ENCODE measurements at regions not wholly inside any gene's neighbourhood (a gene's known extent, or its start where the extent isn't known, plus 50 kb on each side); places are given as distances from the start of the nearest gene placed in this dataset.
A peak's percentile ranks its signal among the peaks of the same experiment; 100 is the strongest.

DNA sequence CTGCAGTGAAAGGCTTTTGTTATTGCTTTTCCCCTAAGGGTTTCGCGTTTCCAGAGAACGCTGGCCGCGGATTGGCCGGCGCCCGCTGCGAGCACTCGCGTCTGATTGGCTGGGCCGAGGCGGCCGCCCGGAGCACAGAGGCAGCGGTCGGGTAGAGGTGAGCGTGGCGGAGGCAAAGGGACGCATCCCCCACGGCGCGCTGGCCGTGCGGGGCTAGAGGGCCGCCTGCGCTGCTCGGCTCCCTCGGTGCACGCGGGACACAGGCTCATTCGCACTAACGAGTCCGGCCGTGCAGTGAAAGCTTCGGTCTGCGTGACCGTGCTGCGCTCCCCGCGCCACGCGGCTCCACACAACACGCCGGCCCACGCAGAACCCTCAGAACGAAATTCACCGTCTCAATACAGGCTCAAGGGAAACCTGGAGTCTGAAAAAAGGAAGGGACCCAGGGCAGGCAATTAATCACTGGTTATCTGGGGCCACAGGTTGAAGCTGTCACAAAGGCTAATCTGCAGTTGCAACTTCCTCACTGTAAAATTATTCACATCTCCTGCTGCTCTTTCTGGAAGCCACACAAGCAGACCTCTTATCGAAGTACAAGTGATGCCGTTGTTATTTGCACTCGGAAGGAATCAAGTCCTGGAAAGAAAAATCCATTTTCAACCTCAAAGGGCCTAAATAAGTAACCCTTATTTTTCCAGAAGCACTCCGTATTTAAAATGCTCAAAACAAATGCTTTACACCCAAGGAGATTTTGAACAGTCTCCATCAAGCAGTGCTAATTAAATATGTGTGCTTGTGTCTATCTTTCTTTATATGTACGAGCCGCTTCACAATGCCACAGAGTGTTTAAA lies 94.6 kb downstream of the ZNF608 start (continued):
- TF ChIP-seq, protein P1, sequence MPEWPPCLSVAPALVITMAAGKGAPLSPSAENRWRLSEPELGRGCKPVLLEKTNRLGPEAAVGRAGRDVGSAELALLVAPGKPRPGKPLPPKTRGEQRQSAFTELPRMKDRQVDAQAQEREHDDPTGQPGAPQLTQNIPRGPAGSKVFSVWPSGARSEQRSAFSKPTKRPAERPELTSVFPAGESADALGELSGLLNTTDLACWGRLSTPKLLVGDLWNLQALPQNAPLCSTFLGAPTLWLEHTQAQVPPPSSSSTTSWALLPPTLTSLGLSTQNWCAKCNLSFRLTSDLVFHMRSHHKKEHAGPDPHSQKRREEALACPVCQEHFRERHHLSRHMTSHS (tag by site-specific recombination; IDR thresholded peaks at IDR 0.05): peak; percentile 89; the same call in 1 of the 2 replicates
- no peak for TF ChIP-seq ZNF157 (tag by site-specific recombination; IDR thresholded peaks at IDR 0.05)
- TF ChIP-seq ZNF146 (tag by site-specific recombination; IDR thresholded peaks at IDR 0.05): peak; percentile 34
- peak; percentile 23; the same call in 1 of the 2 replicates for TF ChIP-seq ZNF660 (tag by site-specific recombination; IDR thresholded peaks at IDR 0.05)
- TF ChIP-seq, protein P2, sequence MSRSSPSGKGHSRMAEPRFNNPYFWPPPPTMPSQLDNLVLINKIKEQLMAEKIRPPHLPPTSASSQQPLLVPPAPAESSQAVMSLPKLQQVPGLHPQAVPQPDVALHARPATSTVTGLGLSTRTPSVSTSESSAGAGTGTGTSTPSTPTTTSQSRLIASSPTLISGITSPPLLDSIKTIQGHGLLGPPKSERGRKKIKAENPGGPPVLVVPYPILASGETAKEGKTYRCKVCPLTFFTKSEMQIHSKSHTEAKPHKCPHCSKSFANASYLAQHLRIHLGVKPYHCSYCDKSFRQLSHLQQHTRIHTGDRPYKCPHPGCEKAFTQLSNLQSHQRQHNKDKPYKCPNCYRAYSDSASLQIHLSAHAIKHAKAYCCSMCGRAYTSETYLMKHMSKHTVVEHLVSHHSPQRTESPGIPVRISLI (tag by site-specific recombination; IDR thresholded peaks at IDR 0.05): peak; percentile 73; the same call in 1 of the 2 replicates
- TF ChIP-seq, protein P3, sequence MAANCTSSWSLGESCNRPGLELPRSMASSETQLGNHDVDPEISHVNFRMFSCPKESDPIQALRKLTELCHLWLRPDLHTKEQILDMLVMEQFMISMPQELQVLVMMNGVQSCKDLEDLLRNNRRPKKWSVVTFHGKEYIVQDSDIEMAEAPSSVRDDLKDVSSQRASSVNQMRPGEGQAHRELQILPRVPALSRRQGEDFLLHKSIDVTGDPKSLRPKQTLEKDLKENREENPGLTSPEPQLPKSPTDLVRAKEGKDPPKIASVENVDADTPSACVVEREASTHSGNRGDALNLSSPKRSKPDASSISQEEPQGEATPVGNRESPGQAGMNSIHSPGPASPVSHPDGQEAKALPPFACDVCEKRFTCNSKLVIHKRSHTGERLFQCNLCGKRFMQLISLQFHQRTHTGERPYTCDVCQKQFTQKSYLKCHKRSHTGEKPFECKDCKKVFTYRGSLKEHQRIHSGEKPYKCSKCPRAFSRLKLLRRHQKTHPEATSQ (tag by site-specific recombination; IDR thresholded peaks at IDR 0.05): peak; percentile 91
- no peak for TF ChIP-seq PRDM1 (tag by site-specific recombination; IDR thresholded peaks at IDR 0.05)

DNA sequence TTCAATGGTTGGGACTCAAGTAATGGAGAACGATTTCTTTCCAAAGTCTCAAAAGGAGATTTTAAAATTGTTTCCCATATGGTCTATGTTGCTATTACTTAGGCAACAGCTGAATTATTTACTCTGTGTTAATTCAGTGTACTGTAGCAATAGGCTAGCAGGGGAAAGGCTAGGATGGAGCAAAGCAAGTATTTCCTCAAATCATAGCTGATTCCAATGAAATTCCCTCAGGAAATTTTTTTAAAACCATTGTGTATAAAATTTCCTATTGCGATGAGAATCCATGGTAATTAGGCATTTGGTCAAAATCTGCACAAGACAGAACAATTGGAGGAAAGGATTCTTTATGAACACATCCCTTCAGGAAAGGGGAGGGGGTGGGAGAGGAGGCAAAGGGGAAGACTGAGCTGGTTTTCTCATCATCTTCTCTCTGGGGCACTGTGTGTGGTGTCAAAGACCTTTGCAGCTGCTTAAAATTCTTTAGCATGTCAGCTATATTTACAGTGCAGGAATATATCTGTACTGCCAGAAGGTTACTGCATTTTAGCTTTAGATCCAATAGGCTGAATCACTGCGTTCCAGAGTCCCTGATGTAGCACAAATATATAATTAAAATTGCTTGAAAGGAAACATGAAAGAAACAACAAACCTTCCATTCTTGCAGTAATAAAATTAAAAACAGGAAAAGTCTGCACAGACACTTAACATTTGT lies 95.3 kb downstream of the ZNF608 start:
- POLR2A ChIA-PET: interaction anchor here (0.5 to 1.2 kb wide), 7 partner anchors 10 to 88 kb away, joined by 3 to 8 read pairs (median 3); no protein-coding TSS in a partner anchor
- H3K27ac ChIP-seq (ENCODE audit: extremely low read depth, low read depth, low read length): peak overlapping the region; percentile 98
- no peaks in the 10 kb centered on the region for H3K9me3 ChIP-seq (ENCODE audit: control insufficient read depth, insufficient read depth, low read depth, low read length)
- H3K4me3 ChIP-seq (ENCODE audit: low read depth, low read length): peak overlapping the region; percentile 3
- H3K36me3 ChIP-seq (ENCODE audit: control insufficient read depth in 2 of 2, insufficient read depth in 1 of 2, low read length in 2 of 2): peaks cover 0 to 22% of the 10 kb centered on the region in 2 experiments; a peak in 1 of 3 replicates
- H3K4me1 ChIP-seq (ENCODE audit: control insufficient read depth, insufficient read depth, low read length): peaks cover 35% of the 10 kb centered on the region
- CTCF ChIA-PET: interaction anchor here (0.6 to 0.7 kb wide), 3 partner anchors 240 to 772 kb away, joined by 3 read pairs; no protein-coding TSS in a partner anchor
- TF ChIP-seq, protein P4, sequence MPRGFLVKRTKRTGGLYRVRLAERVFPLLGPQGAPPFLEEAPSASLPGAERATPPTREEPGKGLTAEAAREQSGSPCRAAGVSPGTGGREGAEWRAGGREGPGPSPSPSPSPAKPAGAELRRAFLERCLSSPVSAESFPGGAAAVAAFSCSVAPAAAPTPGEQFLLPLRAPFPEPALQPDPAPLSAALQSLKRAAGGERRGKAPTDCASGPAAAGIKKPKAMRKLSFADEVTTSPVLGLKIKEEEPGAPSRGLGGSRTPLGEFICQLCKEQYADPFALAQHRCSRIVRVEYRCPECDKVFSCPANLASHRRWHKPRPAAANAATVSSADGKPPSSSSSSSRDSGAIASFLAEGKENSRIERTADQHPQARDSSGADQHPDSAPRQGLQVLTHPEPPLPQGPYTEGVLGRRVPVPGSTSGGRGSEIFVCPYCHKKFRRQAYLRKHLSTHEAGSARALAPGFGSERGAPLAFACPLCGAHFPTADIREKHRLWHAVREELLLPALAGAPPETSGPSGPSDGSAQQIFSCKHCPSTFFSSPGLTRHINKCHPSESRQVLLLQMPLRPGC (tag by site-specific recombination; IDR thresholded peaks at IDR 0.05): peak; percentile 60
- no peak for TF ChIP-seq KLF9 (tag by site-specific recombination; IDR thresholded peaks at IDR 0.05; ENCODE audit: low read depth)
- peak; percentile 86 for TF ChIP-seq PRDM1 (tag by site-specific recombination; IDR thresholded peaks at IDR 0.05)
- no peak for TF ChIP-seq ZNF169 (tag by site-specific recombination; IDR thresholded peaks at IDR 0.05)
- TF ChIP-seq ZNF292 (tag by site-specific recombination; IDR thresholded peaks at IDR 0.05; ENCODE audit: borderline replicate concordance, low read depth): no peak
- TF ChIP-seq, protein P5, sequence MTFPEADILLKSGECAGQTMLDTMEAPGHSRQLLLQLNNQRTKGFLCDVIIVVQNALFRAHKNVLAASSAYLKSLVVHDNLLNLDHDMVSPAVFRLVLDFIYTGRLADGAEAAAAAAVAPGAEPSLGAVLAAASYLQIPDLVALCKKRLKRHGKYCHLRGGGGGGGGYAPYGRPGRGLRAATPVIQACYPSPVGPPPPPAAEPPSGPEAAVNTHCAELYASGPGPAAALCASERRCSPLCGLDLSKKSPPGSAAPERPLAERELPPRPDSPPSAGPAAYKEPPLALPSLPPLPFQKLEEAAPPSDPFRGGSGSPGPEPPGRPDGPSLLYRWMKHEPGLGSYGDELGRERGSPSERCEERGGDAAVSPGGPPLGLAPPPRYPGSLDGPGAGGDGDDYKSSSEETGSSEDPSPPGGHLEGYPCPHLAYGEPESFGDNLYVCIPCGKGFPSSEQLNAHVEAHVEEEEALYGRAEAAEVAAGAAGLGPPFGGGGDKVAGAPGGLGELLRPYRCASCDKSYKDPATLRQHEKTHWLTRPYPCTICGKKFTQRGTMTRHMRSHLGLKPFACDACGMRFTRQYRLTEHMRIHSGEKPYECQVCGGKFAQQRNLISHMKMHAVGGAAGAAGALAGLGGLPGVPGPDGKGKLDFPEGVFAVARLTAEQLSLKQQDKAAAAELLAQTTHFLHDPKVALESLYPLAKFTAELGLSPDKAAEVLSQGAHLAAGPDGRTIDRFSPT (tag by site-specific recombination; IDR thresholded peaks at IDR 0.05): no peak
- peak; percentile 89 for TF ChIP-seq SP7 (tag by site-specific recombination; IDR thresholded peaks at IDR 0.05)
- TF ChIP-seq IKZF3 (tag by site-specific recombination; IDR thresholded peaks at IDR 0.05): peak; percentile 59
- TF ChIP-seq ZNF596 (tag by site-specific recombination; IDR thresholded peaks at IDR 0.05): no peak
- TF ChIP-seq, protein P6, sequence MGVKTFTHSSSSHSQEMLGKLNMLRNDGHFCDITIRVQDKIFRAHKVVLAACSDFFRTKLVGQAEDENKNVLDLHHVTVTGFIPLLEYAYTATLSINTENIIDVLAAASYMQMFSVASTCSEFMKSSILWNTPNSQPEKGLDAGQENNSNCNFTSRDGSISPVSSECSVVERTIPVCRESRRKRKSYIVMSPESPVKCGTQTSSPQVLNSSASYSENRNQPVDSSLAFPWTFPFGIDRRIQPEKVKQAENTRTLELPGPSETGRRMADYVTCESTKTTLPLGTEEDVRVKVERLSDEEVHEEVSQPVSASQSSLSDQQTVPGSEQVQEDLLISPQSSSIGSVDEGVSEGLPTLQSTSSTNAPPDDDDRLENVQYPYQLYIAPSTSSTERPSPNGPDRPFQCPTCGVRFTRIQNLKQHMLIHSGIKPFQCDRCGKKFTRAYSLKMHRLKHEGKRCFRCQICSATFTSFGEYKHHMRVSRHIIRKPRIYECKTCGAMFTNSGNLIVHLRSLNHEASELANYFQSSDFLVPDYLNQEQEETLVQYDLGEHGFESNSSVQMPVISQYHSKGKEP (tag by site-specific recombination; IDR thresholded peaks at IDR 0.05): peak; percentile 85
- TF ChIP-seq ZNF157 (tag by site-specific recombination; IDR thresholded peaks at IDR 0.05): no peak
- no peak for TF ChIP-seq ZNF777 (tag by site-specific recombination; IDR thresholded peaks at IDR 0.05; ENCODE audit: borderline replicate concordance)
- TF ChIP-seq, protein P7, sequence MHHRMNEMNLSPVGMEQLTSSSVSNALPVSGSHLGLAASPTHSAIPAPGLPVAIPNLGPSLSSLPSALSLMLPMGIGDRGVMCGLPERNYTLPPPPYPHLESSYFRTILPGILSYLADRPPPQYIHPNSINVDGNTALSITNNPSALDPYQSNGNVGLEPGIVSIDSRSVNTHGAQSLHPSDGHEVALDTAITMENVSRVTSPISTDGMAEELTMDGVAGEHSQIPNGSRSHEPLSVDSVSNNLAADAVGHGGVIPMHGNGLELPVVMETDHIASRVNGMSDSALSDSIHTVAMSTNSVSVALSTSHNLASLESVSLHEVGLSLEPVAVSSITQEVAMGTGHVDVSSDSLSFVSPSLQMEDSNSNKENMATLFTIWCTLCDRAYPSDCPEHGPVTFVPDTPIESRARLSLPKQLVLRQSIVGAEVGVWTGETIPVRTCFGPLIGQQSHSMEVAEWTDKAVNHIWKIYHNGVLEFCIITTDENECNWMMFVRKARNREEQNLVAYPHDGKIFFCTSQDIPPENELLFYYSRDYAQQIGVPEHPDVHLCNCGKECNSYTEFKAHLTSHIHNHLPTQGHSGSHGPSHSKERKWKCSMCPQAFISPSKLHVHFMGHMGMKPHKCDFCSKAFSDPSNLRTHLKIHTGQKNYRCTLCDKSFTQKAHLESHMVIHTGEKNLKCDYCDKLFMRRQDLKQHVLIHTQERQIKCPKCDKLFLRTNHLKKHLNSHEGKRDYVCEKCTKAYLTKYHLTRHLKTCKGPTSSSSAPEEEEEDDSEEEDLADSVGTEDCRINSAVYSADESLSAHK (tag by site-specific recombination; IDR thresholded peaks at IDR 0.05): no peak
- TF ChIP-seq KLF10 (tag by site-specific recombination; IDR thresholded peaks at IDR 0.05): 0 out of 2 replicates have a peak, but pooled peaks have one; percentile 22
- TF ChIP-seq ZNF354C (tag by site-specific recombination; IDR thresholded peaks at IDR 0.05; ENCODE audit: borderline replicate concordance, low read depth): no peak

All from HEK293 (cell line).